KMS-11 (cell line): ENCODE measurements at regions not wholly inside any gene's neighbourhood (a gene's known extent, or its start where the extent isn't known, plus 50 kb on each side); places are given as distances from the start of the nearest gene placed in this dataset.

Source experiments
- H2AFZ ChIP-seq: fragments of 200-600 bp; sonication (generic); 2 replicates; pipeline ENCODE4 v1.6.1; 2016; ENCODE audit warnings: antibody characterized with exemption, mixed run types, low read depth
- H3K27ac ChIP-seq: fragments of 200-600 bp; sonication (generic); 2 replicates; pipeline ENCODE4 v1.6.1; 2016; ENCODE audit warnings: mild to moderate bottlenecking, mixed run types
- H3K27me3 ChIP-seq: fragments of 200-600 bp; sonication (generic); 2 replicates; pipeline ENCODE4 v1.6.1; 2017; ENCODE audit warnings: mild to moderate bottlenecking, low read depth, mixed run types, moderate library complexity; ENCODE audit not compliant: insufficient read depth
- H3K36me3 ChIP-seq: fragments of 200-600 bp; sonication (generic); 2 replicates; pipeline ENCODE4 v1.6.1; 2017; ENCODE audit warnings: mild to moderate bottlenecking, mixed run types; ENCODE audit not compliant: insufficient read depth
- H3K4me1 ChIP-seq: fragments of 200-600 bp; sonication (generic); 2 replicates; pipeline ENCODE4 v1.6.1; 2016; ENCODE audit warnings: mild to moderate bottlenecking, low read depth, mixed run types; ENCODE audit not compliant: poor library complexity, severe bottlenecking
- H3K4me2 ChIP-seq: fragments of 200-600 bp; sonication (generic); 2 replicates; pipeline ENCODE4 v1.7.0; 2016; ENCODE audit warnings: mild to moderate bottlenecking, mixed run types
- H3K4me3 ChIP-seq: fragments of 200-600 bp; sonication (generic); IDR thresholded peaks from 2 replicates; pipeline ENCODE4 v1.6.1; 2017; ENCODE audit warnings: low read depth, low read length, mixed read lengths; ENCODE audit not compliant: insufficient read depth
- H3K79me2 ChIP-seq: fragments of 200-600 bp; sonication (generic); 2 replicates; pipeline ENCODE4 v1.6.1; 2016; ENCODE audit warnings: low read depth, mixed run types; ENCODE audit not compliant: insufficient read depth
- H3K9ac ChIP-seq: fragments of 200-600 bp; sonication (generic); 2 replicates; pipeline ENCODE4 v1.6.1; 2016; ENCODE audit warnings: mild to moderate bottlenecking, mixed run types
- H4K20me1 ChIP-seq: fragments of 200-600 bp; sonication (generic); 2 replicates; pipeline ENCODE4 v1.6.1; 2016; ENCODE audit warnings: mild to moderate bottlenecking, mixed run types; ENCODE audit not compliant: insufficient read depth
- CTCF ChIP-seq: fragments of 200-600 bp; sonication (generic); conservative IDR thresholded peaks from 2 replicates; pipeline ENCODE4 v1.6.1; 2017; ENCODE audit warnings: low read depth, mild to moderate bottlenecking, antibody characterized with exemption, low read length, moderate library complexity, mixed read lengths

GRCh38 chr13:31434613-31435012, 234.8 kb downstream of the B3GLCT start:
- H3K4me3 ChIP-seq, result no peak overlapping the region
- no peaks in the 10 kb centered on the region for H3K27me3 ChIP-seq
- H3K4me1 ChIP-seq, result no peaks in the 10 kb centered on the region
- no peak for TF ChIP-seq CTCF
- H3K4me2 ChIP-seq, result no peak overlapping the region
- no peaks in the 10 kb centered on the region for H3K79me2 ChIP-seq
- no peak overlapping the region for H3K9ac ChIP-seq
- H4K20me1 ChIP-seq, result no peaks in the 10 kb centered on the region
- no peaks in the 10 kb centered on the region for H3K36me3 ChIP-seq
- no peak overlapping the region for H3K27ac ChIP-seq
- no peak overlapping the region for H2AFZ ChIP-seq

- no peak overlapping the region for H3K4me3 ChIP-seq
Measured at GRCh38 chr13:31435536-31435935, 235.8 kb downstream of the B3GLCT start.

GRCh38 chr13:31436478-31436877, 236.7 kb downstream of the B3GLCT start:
- Histone ChIP-seq H3K4me3 (no peak overlapping the region), H3K27me3 (no peaks in the 10 kb centered on the region), H2AFZ (no peak overlapping the region), H3K4me1 (no peaks in the 10 kb centered on the region), H3K4me2 (no peak overlapping the region), H3K9ac (no peak overlapping the region), H3K36me3 (no peaks in the 10 kb centered on the region), H3K27ac (no peak overlapping the region), H3K79me2 (no peaks in the 10 kb centered on the region), H4K20me1 (no peaks in the 10 kb centered on the region)
- TF ChIP-seq CTCF, result no peak

More at GRCh38 chr13:31435536-31435935, 235.8 kb downstream of the B3GLCT start:
- no peaks in the 10 kb centered on the region for H3K36me3 ChIP-seq
- no peak overlapping the region for H3K9ac ChIP-seq
- no peak for TF ChIP-seq CTCF
- no peaks in the 10 kb centered on the region for H3K27me3 ChIP-seq
- H3K27ac ChIP-seq, result no peak overlapping the region
- H4K20me1 ChIP-seq, result no peaks in the 10 kb centered on the region
- H2AFZ ChIP-seq, result no peak overlapping the region
- H3K4me1 ChIP-seq, result no peaks in the 10 kb centered on the region
- no peak overlapping the region for H3K4me2 ChIP-seq
- H3K79me2 ChIP-seq, result no peaks in the 10 kb centered on the region

GRCh38 chr13:31437975-31438374, 238.2 kb downstream of the B3GLCT start:
- Histone ChIP-seq H3K79me2 (no peaks in the 10 kb centered on the region), H3K4me1 (no peaks in the 10 kb centered on the region), H4K20me1 (no peaks in the 10 kb centered on the region), H3K4me3 (no peak overlapping the region), H2AFZ (no peak overlapping the region), H3K4me2 (no peak overlapping the region), H3K27me3 (no peaks in the 10 kb centered on the region), H3K9ac (no peak overlapping the region), H3K27ac (no peak overlapping the region), H3K36me3 (no peaks in the 10 kb centered on the region)
- TF ChIP-seq CTCF, result no peak
